SK-N-SH (cell line): ENCODE measurements at regions not wholly inside any gene's neighbourhood (a gene's known extent, or its start where the extent isn't known, plus 50 kb on each side); places are given as distances from the start of the nearest gene placed in this dataset.

Source experiments
- POLR2AphosphoS5 ChIP-seq: IDR thresholded peaks from 2 replicates; pipeline ENCODE4 v1.6.1; 2012; ENCODE audit warnings: low read depth, low read length
- TAF1 ChIP-seq: IDR thresholded peaks from 2 replicates; pipeline ENCODE4 v1.6.1; 2012; ENCODE audit warnings: low read depth, mild to moderate bottlenecking, low read length, moderate library complexity, borderline replicate concordance

- no peak for TF ChIP-seq TAF1
- TF ChIP-seq POLR2AphosphoS5, result no peak
These were observed 251.1 kb upstream of the SHH start for GRCh38 chr7:156063241-156063810.
